Stimulated activated CD4-positive, alpha-beta T cell treated with anti-CD3 and anti-CD28 coated beads, Interleukin-2, amount 100 ng/mL, for 48 hours (primary cell): ENCODE measurements at regions not wholly inside any gene's neighbourhood (a gene's known extent, or its start where the extent isn't known, plus 50 kb on each side); places are given as distances from the start of the nearest gene placed in this dataset.

ENCODE experiments used
- DNase-seq, 2 donors: peaks; one replicate each; pipeline ENCODE4 v3.0.0-alpha.2; 2020

- no peak for DNase-seq
These were observed 51.1 kb upstream of the TMEM33 start for GRCh38 chr4:41883988-41884734.

GRCh38 chr4:41882625-41883347 lies 52.4 kb upstream of the TMEM33 start:
- DNase-seq = peak; percentile 60 to 64

- no peak for DNase-seq
These were observed 53.1 kb upstream of the TMEM33 start for GRCh38 chr4:41881981-41882624.

- DNase-seq = no peak
These were observed 54.1 kb upstream of the TMEM33 start for GRCh38 chr4:41880840-41881831.

- DNase-seq = no peak
These were observed 55.0 kb upstream of the TMEM33 start for GRCh38 chr4:41880022-41880837.

GRCh38 chr4:41879552-41879951 lies 55.7 kb upstream of the TMEM33 start:
- DNase-seq = no peak

- no peak for DNase-seq
These were observed 56.2 kb upstream of the TMEM33 start for GRCh38 chr4:41878991-41879491.

GRCh38 chr4:41878170-41878969 lies 56.9 kb upstream of the TMEM33 start:
- DNase-seq = no peak

GRCh38 chr4:41877020-41877796 lies 58.0 kb upstream of the TMEM33 start:
- DNase-seq = no peak

GRCh38 chr4:41874873-41875272 lies 60.4 kb upstream of the TMEM33 start:
- DNase-seq = no peak

- DNase-seq = no peak
These were observed 60.8 kb upstream of the TMEM33 start for GRCh38 chr4:41874398-41874797.

GRCh38 chr4:41873380-41874295 lies 61.6 kb upstream of the TMEM33 start:
- DNase-seq = no peak

- no peak for DNase-seq
These were observed 65.2 kb upstream of the TMEM33 start for GRCh38 chr4:41870035-41870434.

GRCh38 chr4:41866799-41867677 lies 68.2 kb upstream of the TMEM33 start:
- DNase-seq = no peak

GRCh38 chr4:41865981-41866798 lies 69.0 kb upstream of the TMEM33 start:
- DNase-seq = no peak

- no peak for DNase-seq
These were observed 69.8 kb upstream of the TMEM33 start for GRCh38 chr4:41865306-41865980.
